ENCODE measurements at regions not wholly inside any gene's neighbourhood (a gene's known extent, or its start where the extent isn't known, plus 50 kb on each side); places are given as distances from the start of the nearest gene placed in this dataset.

- in situ Hi-C loops (cut with HindIII; ENCODE audit: low pct_ligation_motif_present, low sequenced_read_pairs) = no loop called here
- TF ChIP-seq, protein P1, sequence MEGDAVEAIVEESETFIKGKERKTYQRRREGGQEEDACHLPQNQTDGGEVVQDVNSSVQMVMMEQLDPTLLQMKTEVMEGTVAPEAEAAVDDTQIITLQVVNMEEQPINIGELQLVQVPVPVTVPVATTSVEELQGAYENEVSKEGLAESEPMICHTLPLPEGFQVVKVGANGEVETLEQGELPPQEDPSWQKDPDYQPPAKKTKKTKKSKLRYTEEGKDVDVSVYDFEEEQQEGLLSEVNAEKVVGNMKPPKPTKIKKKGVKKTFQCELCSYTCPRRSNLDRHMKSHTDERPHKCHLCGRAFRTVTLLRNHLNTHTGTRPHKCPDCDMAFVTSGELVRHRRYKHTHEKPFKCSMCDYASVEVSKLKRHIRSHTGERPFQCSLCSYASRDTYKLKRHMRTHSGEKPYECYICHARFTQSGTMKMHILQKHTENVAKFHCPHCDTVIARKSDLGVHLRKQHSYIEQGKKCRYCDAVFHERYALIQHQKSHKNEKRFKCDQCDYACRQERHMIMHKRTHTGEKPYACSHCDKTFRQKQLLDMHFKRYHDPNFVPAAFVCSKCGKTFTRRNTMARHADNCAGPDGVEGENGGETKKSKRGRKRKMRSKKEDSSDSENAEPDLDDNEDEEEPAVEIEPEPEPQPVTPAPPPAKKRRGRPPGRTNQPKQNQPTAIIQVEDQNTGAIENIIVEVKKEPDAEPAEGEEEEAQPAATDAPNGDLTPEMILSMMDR (IDR thresholded peaks at IDR 0.05; ENCODE audit: low read depth, low read length, missing control alignments) = no peak
- DNase-seq = no peak
- Histone ChIP-seq H3K27ac (no peak overlapping the region), H3K36me3 (replicated peaks) (no peaks in the 10 kb centered on the region), H3K4me3 (ENCODE audit: low read depth, low read length) (no peak overlapping the region), H3K27me3 (replicated peaks) (no peaks in the 10 kb centered on the region)
Measured at GRCh38 chr2:217070611-217071010, 210.7 kb upstream of the TNP1 start.

GRCh38 chr2:217070043-217070430, 210.2 kb upstream of the TNP1 start:
- no peak overlapping the region for H3K27ac ChIP-seq
- in situ Hi-C loops (cut with HindIII; ENCODE audit: low pct_ligation_motif_present, low sequenced_read_pairs) = no loop called here
- DNase-seq = no peak
- no peaks in the 10 kb centered on the region for H3K36me3 ChIP-seq (replicated peaks)
- no peak overlapping the region for H3K4me3 ChIP-seq (ENCODE audit: low read depth, low read length)
- TF ChIP-seq, protein P1 (IDR thresholded peaks at IDR 0.05; ENCODE audit: low read depth, low read length, missing control alignments) = no peak
- H3K27me3 ChIP-seq (replicated peaks) = no peaks in the 10 kb centered on the region

GRCh38 chr2:217069263-217070042, 209.6 kb upstream of the TNP1 start:
- TF ChIP-seq, protein P1 (IDR thresholded peaks at IDR 0.05; ENCODE audit: low read depth, low read length, missing control alignments) = no peak
- in situ Hi-C loops (cut with HindIII; ENCODE audit: low pct_ligation_motif_present, low sequenced_read_pairs) = no loop called here
- Histone ChIP-seq H3K4me3 (ENCODE audit: low read depth, low read length) (no peak overlapping the region), H3K27ac (no peak overlapping the region), H3K27me3 (replicated peaks) (no peaks in the 10 kb centered on the region), H3K36me3 (replicated peaks) (no peaks in the 10 kb centered on the region)
- DNase-seq = no peak

DNA sequence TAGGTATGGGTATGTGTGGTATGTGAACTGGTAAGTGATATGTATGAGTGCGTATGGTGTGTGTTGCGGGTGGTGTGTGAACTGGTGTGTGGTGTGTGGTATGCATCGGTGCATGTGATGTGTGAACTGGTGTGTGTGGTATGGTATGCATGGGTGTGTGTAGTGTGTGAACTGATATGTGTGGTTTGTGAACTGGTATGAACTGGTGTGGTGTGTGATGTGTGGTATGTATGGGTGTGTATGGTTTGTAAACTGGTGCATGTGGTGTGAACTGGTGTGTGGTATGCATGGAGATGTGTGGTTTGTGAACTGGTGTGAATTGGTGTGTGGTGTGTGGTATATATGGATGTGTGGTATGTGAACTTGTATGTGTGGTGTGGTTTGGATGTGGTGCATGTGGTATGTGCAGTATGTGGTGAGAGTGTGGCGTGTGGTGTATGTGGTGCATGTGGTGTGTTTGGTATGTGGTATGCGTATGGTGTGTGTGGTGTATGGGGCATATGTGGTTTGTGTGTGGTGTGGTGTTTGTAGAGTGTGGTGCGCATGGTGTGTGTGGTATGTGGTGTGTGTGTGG, 208.9 kb upstream of the TNP1 start:
- Histone ChIP-seq H3K4me3 (ENCODE audit: low read depth, low read length) (no peak overlapping the region), H3K27ac (no peak overlapping the region), H3K27me3 (replicated peaks) (no peaks in the 10 kb centered on the region), H3K36me3 (replicated peaks) (no peaks in the 10 kb centered on the region)
- DNase-seq = no peak
- TF ChIP-seq, protein P1 (IDR thresholded peaks at IDR 0.05; ENCODE audit: low read depth, low read length, missing control alignments) = no peak
- in situ Hi-C loops (cut with HindIII; ENCODE audit: low pct_ligation_motif_present, low sequenced_read_pairs) = no loop called here

- Histone ChIP-seq H3K4me3 (ENCODE audit: low read depth, low read length) (no peak overlapping the region), H3K27ac (no peak overlapping the region), H3K27me3 (replicated peaks) (no peaks in the 10 kb centered on the region), H3K36me3 (replicated peaks) (no peaks in the 10 kb centered on the region)
- DNase-seq = no peak
- in situ Hi-C loops (cut with HindIII; ENCODE audit: low pct_ligation_motif_present, low sequenced_read_pairs) = no loop called here
- TF ChIP-seq, protein P1 (IDR thresholded peaks at IDR 0.05; ENCODE audit: low read depth, low read length, missing control alignments) = no peak
Measured at GRCh38 chr2:217067787-217068186, 207.9 kb upstream of the TNP1 start.

All from brain microvascular endothelial cell (primary cell).